Pancreas (tissue), 10 donors: ENCODE measurements at regions not wholly inside any gene's neighbourhood (a gene's known extent, or its start where the extent isn't known, plus 50 kb on each side); places are given as distances from the start of the nearest gene placed in this dataset.

Source experiments
- ATAC-seq, 4 donors: fragments of 200-7000 bp; cut with Tn5 transposase; one replicate each; pipeline versions ENCODE4 v1.8.0 to v1.9.1; 2020; ENCODE audit warnings: mild to moderate bottlenecking in 4 of 4, moderate library complexity in 4 of 4
- DNase-seq, 6 donors: peaks; one replicate each; pipeline ENCODE4 v3.0.0-alpha.2; 2020
- FAIRE-seq: peaks from 2 replicates; lab custom pipeline; 2012; peaks lifted over from hg19 to GRCh38; lab: Jason Lieb, UNC
- H3K27ac ChIP-seq, 4 donors: fragments of 200-600 bp; sonication (generic); 1 replicate in 3 of 4; 2 replicates in 1 of 4; pipeline versions ENCODE4 v1.5.0 to v1.8.0; 2020
- H3K27me3 ChIP-seq, 4 donors: fragments of 200-600 bp; one replicate each; pipeline ENCODE4 v1.8.0; 2021
- H3K36me3 ChIP-seq, 3 donors: fragments of 200-600 bp; sonication (generic) in 1 of 3; one replicate each; pipeline versions ENCODE4 v1.5.0 to v1.8.0; 2020 to 2021
- H3K4me1 ChIP-seq, 3 donors: fragments of 200-600 bp; one replicate each; pipeline ENCODE4 v1.8.0; 2021
- H3K4me3 ChIP-seq, 4 donors: fragments of 200-600 bp; sonication (generic) in 2 of 4; one replicate each; pipeline versions ENCODE4 v1.5.0 to v1.8.0; 2020 to 2021
- H3K9me3 ChIP-seq, 4 donors: fragments of 200-600 bp; one replicate each; pipeline ENCODE4 v1.8.0; 2021
- CTCF ChIP-seq, 4 donors: fragments of 200-600 bp; sonication (generic) in 3 of 4; IDR thresholded peaks; one replicate each; pipeline versions ENCODE4 v1.5.0 to v1.8.0; 2021; ENCODE audit warnings: antibody characterized with exemption in 4 of 4
- WGBS, 2 donors: extraction: QIAGEN DNeasy Blood & Tissue Kit; methylation state at CpG; one replicate each; pipeline ENCODE4 v1.1.7; 2013; 5-methylcytosine and 5-hydroxymethylcytosine counted together
- intact Hi-C, 3 donors: fragments of 100-400 bp; cut with DNase I; formaldehyde crosslinking; loops; one replicate each; pipeline versions ENCODE4 v1.11.1 to v1.14.2; 2022
- donor health status: healthy with polysubstance abuse.
- donor health status: DM: no; HTN: no; CAD: no; lungs with moderate emphysema.
- donor health status: DM: no; HTN: no; CAD: no.
- donor health status: control.
- donor health status: control.
- donor health status: Bipolar disorder and iron deficiency.
- donor health status: DM: yes; HTN: yes; CAD: no.
- donor health status: DM: no; HTN: no; CAD: no.
- donor health status: DM: no; HTN: no; CAD: no.
- donor health status: DM: yes; HTN: yes; CAD: no.

- Histone ChIP-seq H3K4me3 (no peak overlapping the region), H3K36me3 (no peaks in the 10 kb centered on the region), H3K4me1 (no peaks in the 10 kb centered on the region), H3K9me3 (no peaks in the 10 kb centered on the region), H3K27ac (no peak overlapping the region), H3K27me3 (no peaks in the 10 kb centered on the region)
- DNase-seq (no peak), FAIRE-seq (no peak), ATAC-seq (no peak)
- TF ChIP-seq CTCF (IDR thresholded peaks at IDR 0.05): no peak
- intact Hi-C loops: no loop called here
- WGBS, 2 donors: 42 to 48% methylated on average over 2 of the region's 2 CpGs
Observed at GRCh38 chr11:96752221-96752620, 362.4 kb downstream of the JRKL start.

GRCh38 chr11:96753997-96754396 lies 364.2 kb downstream of the JRKL start:
- Histone ChIP-seq H3K36me3 (no peaks in the 10 kb centered on the region), H3K9me3 (no peaks in the 10 kb centered on the region), H3K27ac (no peak overlapping the region), H3K4me1 (no peaks in the 10 kb centered on the region), H3K27me3 (no peaks in the 10 kb centered on the region), H3K4me3 (no peak overlapping the region)
- FAIRE-seq (no peak), DNase-seq (no peak), ATAC-seq (no peak)
- intact Hi-C loops: no loop called here
- WGBS, 2 donors: 32 to 51% methylated on average over 2 of the region's 2 CpGs
- TF ChIP-seq CTCF (IDR thresholded peaks at IDR 0.05): no peak

- intact Hi-C loops: no loop called here
- FAIRE-seq (no peak), DNase-seq (no peak), ATAC-seq (no peak)
- H3K27ac ChIP-seq: no peak overlapping the region
- 53 to 76% methylated on average over 2 of the region's 2 CpGs for WGBS, 2 donors
- H3K36me3 ChIP-seq: no peaks in the 10 kb centered on the region
- H3K9me3 ChIP-seq: no peaks in the 10 kb centered on the region
- H3K27me3 ChIP-seq: no peaks in the 10 kb centered on the region
- H3K4me1 ChIP-seq: no peaks in the 10 kb centered on the region
- H3K4me3 ChIP-seq: no peak overlapping the region
- no peak for TF ChIP-seq CTCF (IDR thresholded peaks at IDR 0.05)
Observed at GRCh38 chr11:96755209-96755608, 365.4 kb downstream of the JRKL start.

GRCh38 chr11:96755752-96756151 lies 365.9 kb downstream of the JRKL start:
- no peaks in the 10 kb centered on the region for H3K9me3 ChIP-seq
- no peaks in the 10 kb centered on the region for H3K36me3 ChIP-seq
- 67 to 69% methylated on average over 8 of the region's 8 CpGs for WGBS, 2 donors
- no peak for FAIRE-seq
- ATAC-seq: no peak
- H3K27ac ChIP-seq: no peak overlapping the region
- H3K27me3 ChIP-seq: no peaks in the 10 kb centered on the region
- no peak overlapping the region for H3K4me3 ChIP-seq
- no peak for DNase-seq
- intact Hi-C loops: no loop called here
- no peak for TF ChIP-seq CTCF (IDR thresholded peaks at IDR 0.05)
- no peaks in the 10 kb centered on the region for H3K4me1 ChIP-seq

GRCh38 chr11:96758957-96759356 lies 369.1 kb downstream of the JRKL start:
- no peak for FAIRE-seq
- intact Hi-C loops: no loop called here
- 7 to 19% methylated on average over 1 of the region's 1 CpG for WGBS, 2 donors
- H3K9me3 ChIP-seq: no peaks in the 10 kb centered on the region
- no peaks in the 10 kb centered on the region for H3K4me1 ChIP-seq
- no peaks in the 10 kb centered on the region for H3K36me3 ChIP-seq
- TF ChIP-seq CTCF (IDR thresholded peaks at IDR 0.05): no peak
- no peak overlapping the region for H3K4me3 ChIP-seq
- no peak for DNase-seq
- H3K27me3 ChIP-seq: no peaks in the 10 kb centered on the region
- no peak for ATAC-seq
- no peak overlapping the region for H3K27ac ChIP-seq
